ENCODE measurements at regions not wholly inside any gene's neighbourhood (a gene's known extent, or its start where the extent isn't known, plus 50 kb on each side); places are given as distances from the start of the nearest gene placed in this dataset.

DNA sequence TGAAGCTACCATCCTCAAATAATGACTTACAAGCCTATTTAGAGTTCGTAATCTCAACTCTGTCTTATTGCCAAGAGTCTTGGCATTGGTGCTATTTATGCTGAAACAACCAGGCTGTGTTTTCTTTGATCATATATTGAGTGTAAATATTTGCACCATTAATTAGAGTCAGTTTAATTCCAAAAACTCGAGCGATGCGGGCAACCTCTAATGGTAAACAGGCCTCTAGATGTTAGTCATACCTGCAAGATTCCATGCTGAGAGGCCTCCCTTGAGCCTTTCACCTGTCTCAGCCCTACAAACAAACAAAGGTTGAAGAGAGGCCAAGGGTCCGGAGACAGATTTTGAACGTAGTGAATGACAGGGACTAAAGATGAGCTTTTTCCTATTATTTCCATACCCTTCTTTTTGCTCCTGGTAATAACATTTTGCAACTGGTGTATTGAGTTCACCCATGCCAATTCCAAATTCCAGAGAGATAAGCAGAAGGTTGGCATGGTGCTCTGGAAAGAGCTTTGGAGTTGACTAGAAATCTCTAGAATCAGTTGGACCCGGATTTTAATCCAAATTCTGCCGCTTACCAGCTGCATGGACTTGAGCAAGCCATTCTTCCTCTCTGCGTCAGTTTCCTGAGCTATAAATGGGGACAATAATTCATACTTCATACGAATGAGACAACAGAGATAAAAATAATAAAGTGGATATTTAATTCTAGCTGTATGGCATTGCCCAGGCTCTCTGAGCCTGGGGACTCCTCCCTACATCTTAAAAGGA is 99.1 kb upstream of the ANO1 start:
- DNase-seq, result no peak

- DNase-seq, result no peak
Measured at GRCh38 chr11:69979632-69980031, 98.5 kb upstream of the ANO1 start.

GRCh38 chr11:69981119-69981784 is 96.9 kb upstream of the ANO1 start:
- DNase-seq, result no peak

GRCh38 chr11:69982690-69983570 is 95.2 kb upstream of the ANO1 start:
- no peak for DNase-seq

- DNase-seq, result no peak
Measured at GRCh38 chr11:69983571-69983877, 94.6 kb upstream of the ANO1 start.

DNA sequence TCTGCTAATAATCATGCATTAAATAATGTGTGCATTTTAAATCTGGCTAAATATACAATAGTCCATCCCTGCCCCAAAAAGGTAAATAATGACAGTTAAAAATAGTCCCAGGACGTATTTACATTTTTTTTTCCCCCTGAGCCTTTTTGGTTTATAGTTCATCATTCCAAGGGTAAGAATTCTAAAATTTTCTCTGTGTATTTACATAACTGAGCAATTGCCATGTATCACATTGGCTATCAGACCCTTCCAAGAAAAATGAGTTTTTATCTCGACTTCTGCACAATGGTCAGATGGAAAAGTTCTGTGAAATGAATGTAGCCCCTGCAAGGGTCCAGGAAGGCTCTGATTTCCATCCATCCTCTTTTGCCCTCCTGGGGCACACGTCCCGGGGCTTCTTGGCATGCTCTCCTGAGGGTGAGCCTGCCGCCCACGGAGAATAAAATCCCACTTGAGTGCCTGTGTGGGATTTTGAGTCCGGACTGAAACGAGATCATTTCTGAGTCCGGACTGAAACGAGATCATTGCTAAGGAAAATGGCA is 94.1 kb upstream of the ANO1 start:
- no peak for DNase-seq

DNA sequence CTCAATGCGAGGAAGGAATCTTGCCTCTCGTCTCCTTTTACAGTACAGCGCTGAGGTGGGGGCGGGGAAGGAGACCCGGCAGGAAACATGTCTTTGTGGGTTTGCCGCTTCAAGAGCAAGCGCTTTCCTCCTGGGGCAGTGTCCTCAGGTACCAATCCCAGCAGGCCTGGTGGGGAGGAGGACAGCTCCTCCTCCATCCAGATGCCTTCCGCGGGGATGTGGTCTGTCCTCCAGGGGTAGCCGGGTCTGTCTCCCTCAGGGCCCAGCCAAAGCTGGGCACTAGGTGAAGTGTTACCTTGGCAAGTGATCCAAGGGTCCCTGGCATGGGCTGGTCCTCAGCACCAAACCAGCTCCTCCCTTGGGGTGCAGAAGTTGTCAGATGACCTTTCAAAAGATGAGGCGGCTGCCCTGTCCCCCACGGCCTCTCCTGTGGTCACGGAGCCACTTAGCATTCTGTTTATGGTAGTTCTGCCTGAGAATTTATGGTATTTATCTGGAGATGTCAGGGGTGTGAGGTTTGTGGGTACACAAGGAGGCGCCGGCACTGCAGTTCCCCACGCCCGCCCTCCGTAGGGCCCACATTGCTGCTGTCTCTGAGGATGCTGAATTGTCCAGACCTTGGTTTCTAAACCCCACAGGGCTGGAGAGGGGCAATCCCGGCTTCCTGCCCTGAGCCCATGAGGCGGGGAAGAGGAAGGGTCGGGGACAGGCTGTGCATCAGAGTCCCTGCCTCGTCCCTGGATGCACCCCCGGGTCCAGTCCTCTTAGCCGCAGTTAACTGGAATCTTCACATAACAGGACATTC is 93.5 kb upstream of the ANO1 start:
- DNase-seq, result no peak

GRCh38 chr11:69985331-69985640 is 92.8 kb upstream of the ANO1 start:
- DNase-seq, result no peak

DNA sequence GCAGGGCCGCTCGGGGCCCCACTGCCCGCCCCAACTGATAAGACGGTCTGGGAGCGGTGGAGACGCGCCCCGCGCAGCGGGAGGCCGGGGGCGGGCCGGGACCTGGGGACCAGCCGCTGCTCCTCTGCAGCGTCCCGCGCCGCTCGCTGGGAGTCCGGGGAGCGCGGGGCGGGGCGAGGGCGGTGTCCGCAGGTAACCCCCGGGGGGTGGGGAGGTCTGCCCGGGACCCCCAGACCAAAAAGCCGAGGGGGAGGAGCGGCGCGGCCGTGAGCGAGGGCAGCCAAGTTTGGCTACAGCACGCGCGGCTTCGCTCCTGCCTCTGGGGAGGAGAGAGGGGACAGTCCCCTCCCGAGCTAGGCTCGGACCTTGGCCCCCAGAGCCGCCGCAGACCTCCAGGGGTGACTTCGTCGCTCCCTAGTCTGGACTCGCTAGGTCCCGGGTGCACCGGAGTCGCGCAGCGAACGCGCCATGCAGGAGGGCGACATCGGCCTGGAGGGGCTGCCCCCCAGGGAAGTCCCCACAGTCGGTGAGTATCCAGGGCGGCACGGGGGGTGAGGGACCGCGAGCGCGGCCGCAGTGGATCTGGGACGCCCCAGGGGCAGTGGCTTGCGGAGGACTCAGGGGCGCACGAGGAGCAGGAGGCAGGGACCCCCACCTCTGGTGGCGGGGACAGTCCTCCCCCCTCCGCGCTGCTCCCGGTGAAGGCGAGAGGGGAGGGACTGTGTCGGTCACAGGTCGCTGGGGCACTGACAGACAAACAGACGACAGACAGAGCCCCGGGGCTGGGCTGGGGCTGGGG is 92.3 kb upstream of the ANO1 start:
- DNase-seq, result no peak

DNA sequence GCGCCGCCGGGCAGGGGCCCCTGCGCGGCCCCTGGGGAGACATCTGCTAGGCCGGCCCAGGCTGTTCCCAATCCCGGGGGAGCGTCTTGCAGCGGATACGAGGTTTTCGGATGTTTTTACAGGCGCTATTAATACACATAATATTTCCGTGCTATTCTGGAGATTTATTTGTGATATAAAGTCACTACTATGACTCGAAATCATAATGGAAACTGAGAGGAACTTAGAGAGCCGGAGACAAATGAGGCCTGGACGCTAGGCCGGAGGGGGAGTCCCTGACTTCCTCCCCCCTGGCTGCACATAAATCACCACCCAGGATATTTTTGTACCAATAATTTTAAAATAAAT is 91.7 kb upstream of the ANO1 start:
- DNase-seq, result no peak

GRCh38 chr11:69986830-69987229 is 91.3 kb upstream of the ANO1 start:
- no peak for DNase-seq

GRCh38 chr11:69992026-69992425 is 86.1 kb upstream of the ANO1 start:
- DNase-seq, result no peak

- DNase-seq, result no peak
Measured at GRCh38 chr11:69992943-69993694, 85.0 kb upstream of the ANO1 start.

GRCh38 chr11:69994810-69995209 is 83.3 kb upstream of the ANO1 start:
- DNase-seq, result no peak

DNA sequence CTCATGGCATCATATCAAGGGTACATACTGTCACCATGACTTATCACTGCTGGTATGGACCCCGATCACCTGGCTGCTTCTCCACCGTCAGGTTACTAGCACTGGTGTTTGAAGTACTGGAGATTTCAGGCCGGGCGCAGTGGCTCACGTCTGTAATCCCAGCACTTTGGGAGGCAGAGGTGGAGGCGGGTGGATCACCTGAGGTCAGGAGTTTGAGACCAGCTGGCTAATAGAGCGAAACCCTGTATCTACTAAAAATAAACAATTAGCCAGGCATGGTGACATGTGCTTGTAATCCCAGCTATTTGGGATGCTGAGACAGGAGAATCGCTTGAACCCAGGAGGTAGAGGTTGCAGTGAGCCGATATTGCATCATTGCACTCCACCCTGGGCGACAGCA is 82.4 kb upstream of the ANO1 start:
- DNase-seq, result no peak

- no peak for DNase-seq
Measured at GRCh38 chr11:69996451-69996850, 81.7 kb upstream of the ANO1 start.

GRCh38 chr11:69997352-69997751 is 80.8 kb upstream of the ANO1 start:
- DNase-seq, result no peak

- no peak for DNase-seq
Measured at GRCh38 chr11:69999721-70000120, 78.4 kb upstream of the ANO1 start.

GRCh38 chr11:70000228-70000627 is 77.9 kb upstream of the ANO1 start:
- DNase-seq, result no peak

DNA sequence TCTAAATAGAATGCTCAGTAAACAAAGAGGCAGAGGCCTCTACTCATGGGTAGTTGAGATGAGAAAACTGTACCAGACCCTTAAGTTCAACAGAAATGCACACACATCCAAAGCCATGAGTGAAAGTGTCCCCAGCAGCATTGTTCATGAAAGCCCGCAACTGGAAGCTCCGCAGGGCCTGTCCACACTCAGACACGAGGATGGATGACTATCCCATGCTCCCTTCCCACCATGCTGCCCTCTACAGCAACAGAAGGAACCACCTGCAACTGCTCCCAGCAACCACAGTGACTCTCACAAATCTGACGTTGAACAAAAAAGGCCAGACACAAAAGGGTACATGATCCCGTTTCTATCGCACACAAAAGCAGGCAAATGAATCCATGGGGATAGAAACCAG is 76.9 kb upstream of the ANO1 start:
- no peak for DNase-seq

GRCh38 chr11:70002433-70002832 is 75.7 kb upstream of the ANO1 start:
- no peak for DNase-seq
